GM12874 (cell line): ENCODE measurements at regions not wholly inside any gene's neighbourhood (a gene's known extent, or its start where the extent isn't known, plus 50 kb on each side); places are given as distances from the start of the nearest gene placed in this dataset.

Experiments used
- TF ChIP-seq, protein P1 (sequence below): IDR thresholded peaks from 2 replicates; pipeline ENCODE4 v1.5.1; 2011; ENCODE audit warnings: low read depth, mild to moderate bottlenecking, control low read depth, low read length, moderate library complexity; ENCODE audit not compliant: insufficient read depth

DNA sequence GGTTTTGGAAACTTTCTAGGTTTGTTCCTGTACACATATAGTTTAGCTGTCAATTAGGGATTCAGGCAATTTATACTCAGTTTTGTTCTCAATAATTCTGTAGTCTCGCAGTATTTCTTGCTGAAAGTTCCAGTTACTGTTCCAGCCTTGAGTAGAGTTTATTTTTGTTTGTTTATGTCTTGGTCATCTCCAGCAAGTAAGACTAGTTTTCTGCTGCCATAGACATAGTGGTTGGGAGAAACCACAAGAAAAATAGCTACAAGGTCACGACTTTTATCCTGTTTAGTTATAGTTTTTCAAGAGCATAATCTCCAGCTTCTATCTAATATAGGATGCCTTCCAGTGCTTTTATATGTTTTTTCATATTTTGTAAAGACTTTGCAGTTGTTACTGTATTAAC, 99.6 kb upstream of the FOXG1 start:
- TF ChIP-seq, protein P1, sequence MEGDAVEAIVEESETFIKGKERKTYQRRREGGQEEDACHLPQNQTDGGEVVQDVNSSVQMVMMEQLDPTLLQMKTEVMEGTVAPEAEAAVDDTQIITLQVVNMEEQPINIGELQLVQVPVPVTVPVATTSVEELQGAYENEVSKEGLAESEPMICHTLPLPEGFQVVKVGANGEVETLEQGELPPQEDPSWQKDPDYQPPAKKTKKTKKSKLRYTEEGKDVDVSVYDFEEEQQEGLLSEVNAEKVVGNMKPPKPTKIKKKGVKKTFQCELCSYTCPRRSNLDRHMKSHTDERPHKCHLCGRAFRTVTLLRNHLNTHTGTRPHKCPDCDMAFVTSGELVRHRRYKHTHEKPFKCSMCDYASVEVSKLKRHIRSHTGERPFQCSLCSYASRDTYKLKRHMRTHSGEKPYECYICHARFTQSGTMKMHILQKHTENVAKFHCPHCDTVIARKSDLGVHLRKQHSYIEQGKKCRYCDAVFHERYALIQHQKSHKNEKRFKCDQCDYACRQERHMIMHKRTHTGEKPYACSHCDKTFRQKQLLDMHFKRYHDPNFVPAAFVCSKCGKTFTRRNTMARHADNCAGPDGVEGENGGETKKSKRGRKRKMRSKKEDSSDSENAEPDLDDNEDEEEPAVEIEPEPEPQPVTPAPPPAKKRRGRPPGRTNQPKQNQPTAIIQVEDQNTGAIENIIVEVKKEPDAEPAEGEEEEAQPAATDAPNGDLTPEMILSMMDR = no peak

DNA sequence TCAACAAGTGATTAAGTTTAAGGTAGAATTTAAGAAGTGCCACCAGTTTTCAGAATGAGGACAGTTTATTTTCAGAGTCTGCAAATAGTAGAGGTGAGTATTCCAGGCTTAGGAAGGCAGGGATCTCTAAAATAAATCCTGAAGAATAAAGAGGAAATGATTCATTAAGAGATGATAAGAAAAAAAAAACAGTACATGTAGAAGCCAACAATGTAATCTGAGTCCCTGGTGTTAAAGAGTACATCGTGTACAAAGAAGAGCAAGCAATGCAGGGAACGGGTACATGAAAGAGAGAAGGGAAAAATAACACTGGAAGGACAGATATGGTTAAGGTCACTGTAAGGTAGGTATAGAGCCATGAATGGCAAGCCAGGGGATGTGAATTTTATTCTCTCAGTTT, 95.2 kb upstream of the FOXG1 start:
- TF ChIP-seq, protein P1 = no peak

DNA sequence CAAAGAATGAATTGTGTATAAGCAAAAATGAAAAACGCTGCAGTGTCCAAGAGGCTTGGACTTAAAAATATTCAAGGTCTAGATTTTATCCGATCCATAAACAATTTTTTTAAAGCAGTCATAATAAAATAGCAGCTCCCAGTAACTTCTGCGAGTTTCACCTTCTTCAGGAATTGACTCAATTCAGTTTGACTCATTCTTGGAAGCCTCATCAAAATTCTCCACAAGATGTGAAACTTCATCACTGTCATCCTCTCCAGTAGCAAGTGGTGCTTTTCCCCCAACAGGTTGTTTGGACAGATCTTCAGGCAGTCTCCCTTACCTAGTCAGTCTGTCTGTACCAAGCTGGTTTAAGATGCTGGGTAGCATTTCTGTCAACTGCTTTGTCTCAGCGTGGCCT, 93.5 kb upstream of the FOXG1 start:
- TF ChIP-seq, protein P1 = no peak

DNA sequence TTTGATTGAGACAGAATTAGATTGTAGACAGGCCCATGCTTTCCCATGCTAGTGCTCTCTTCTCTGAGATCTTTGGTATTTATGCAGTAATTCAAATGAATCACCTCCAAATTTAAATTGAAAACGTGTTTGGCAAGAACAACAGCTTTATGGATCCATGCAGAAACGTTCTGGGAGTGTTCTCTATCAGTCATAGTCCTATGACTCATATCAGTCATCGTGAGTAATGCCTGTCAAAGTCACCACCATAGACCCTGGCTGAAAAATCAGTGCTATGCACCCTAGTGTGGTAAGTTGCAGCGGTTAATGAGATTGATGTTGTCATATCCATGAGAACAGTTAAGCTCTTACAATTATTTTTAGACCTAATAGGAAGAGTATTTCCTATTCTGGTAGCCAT, 90.1 kb upstream of the FOXG1 start:
- TF ChIP-seq, protein P1 = no peak

- TF ChIP-seq, protein P1 = no peak
Measured at GRCh38 chr14:28677381-28677780, 89.2 kb upstream of the FOXG1 start.

GRCh38 chr14:28678887-28679286, 87.7 kb upstream of the FOXG1 start:
- TF ChIP-seq, protein P1 = no peak

- TF ChIP-seq, protein P1 = no peak
Measured at GRCh38 chr14:28681681-28682080, 84.9 kb upstream of the FOXG1 start.

DNA sequence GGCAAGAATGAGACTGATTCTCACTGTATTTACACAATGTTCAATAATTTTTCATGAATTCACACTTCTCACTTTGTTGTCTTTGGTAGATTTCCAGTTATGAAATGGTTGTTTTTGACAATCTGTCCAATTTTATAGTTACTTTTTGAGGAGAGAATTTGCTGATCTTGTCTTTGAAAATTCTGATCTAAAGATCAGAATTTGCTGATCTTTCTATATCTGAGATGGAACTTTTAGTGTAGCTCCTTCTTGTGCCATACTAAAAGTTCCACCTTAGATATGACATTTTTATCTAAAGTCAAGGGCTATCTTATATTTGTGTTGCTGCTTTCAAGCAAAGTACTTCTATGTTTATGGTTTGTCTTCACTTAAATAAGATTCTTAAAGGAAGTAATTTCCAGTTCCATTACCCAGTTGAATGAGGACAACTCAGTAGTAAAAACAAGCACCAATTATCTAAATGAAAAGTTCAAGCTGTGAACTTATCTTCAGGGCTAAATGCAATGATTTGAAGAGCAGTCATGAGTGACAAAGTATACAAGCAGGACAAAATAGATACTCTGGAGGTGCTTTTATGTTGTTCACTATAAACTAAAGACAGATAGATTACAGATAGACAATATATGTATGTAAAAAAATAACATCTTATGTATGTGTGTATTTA, 76.4 kb upstream of the FOXG1 start:
- TF ChIP-seq, protein P1 = no peak
